ENCODE measurements at regions not wholly inside any gene's neighbourhood (a gene's known extent, or its start where the extent isn't known, plus 50 kb on each side); places are given as distances from the start of the nearest gene placed in this dataset.

DNA sequence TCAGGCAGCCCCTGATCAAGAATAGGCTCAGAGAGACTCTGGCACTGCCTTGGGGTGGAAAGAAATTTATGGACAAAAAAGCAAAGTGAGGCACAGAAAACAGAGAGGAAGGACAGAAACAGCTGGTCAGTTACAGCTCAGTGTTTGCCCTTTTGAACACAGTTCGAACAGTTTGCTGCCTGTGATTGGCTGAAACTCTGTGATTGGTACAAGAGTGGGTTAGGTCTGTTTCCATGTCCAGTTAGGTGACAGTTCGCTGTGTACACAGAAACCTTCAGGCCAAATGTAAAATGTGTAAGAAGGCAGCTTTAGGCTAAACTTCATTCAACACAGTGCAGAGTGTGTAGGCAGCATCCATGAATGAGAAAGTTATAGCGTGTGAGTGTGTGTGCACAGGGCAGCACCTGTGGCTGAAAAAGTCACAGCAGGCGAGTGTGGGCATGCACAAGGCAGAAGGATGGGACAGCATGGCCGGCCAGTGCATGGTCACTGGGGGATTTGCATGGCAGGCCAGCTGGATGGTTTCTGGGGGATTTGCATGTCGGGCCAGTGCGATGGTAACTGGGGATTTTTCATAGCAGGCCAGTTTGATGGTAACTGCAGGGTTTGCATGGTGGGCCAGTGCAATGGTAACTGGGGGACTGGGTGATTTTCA lies 75.4 kb upstream of the FRMD1 start:
- Histone ChIP-seq H3K27me3 (ENCODE audit: control insufficient read depth, extremely low read depth, insufficient read depth, low read length) (peaks cover 7% of the 10 kb centered on the region), H3K4me1 (ENCODE audit: control insufficient read depth, extremely low read depth, insufficient read depth, low read length) (peaks cover 8% of the 10 kb centered on the region), H3K4me2 (ENCODE audit: control insufficient read depth, extremely low read depth, insufficient read depth, low read depth, low read length) (no peak overlapping the region), H3K9me3 (ENCODE audit: control insufficient read depth, low read depth, low read length) (no peaks in the 10 kb centered on the region), H3K27ac (ENCODE audit: control insufficient read depth, insufficient read depth, low read length) (no peak overlapping the region), H3K4me3 (ENCODE audit: control insufficient read depth in 2 of 3, extremely low read depth in 1 of 3, insufficient read depth in 2 of 3, low read depth in 1 of 3, low read length in 3 of 3) (no peak overlapping the region), H2AFZ (ENCODE audit: control insufficient read depth, low read length) (no peak overlapping the region), H3K79me2 (ENCODE audit: control insufficient read depth, insufficient read depth, low read length) (no peaks in the 10 kb centered on the region), H3K9me1 (ENCODE audit: control insufficient read depth, extremely low read depth, insufficient read depth, low read length) (no peaks in the 10 kb centered on the region), H4K20me1 (ENCODE audit: control insufficient read depth, extremely low read depth, insufficient read depth, low read length) (no peaks in the 10 kb centered on the region), H3K36me3 (ENCODE audit: control insufficient read depth in 2 of 2, extremely low read depth in 1 of 2, insufficient read depth in 2 of 2, low read length in 2 of 2) (no peaks in the 10 kb centered on the region), H3K9ac (ENCODE audit: control insufficient read depth, extremely low read depth, insufficient read depth, low read length) (no peak overlapping the region)
- DNase-seq (ENCODE audit: low read depth, low spot score) = no peak
- peak; percentile 5 for FAIRE-seq
- dilution Hi-C loops (cut with MboI; ENCODE audit: extremely low pct_ligation_motif_present, low sequenced_read_pairs) = no loop called here
- TF ChIP-seq CTCF (optimal IDR thresholded peaks at IDR 0.05 in 1 of 3, IDR thresholded peaks at IDR 0.05 in 1 of 3, conservative IDR thresholded peaks at IDR 0.05 in 1 of 3; ENCODE audit: extremely low read depth in 1 of 3, insufficient read depth in 2 of 3, low read length in 3 of 3) (no peak), EZH2 (IDR thresholded peaks at IDR 0.05; ENCODE audit: low read length) (no peak)

- H3K27ac ChIP-seq (ENCODE audit: control insufficient read depth, insufficient read depth, low read length) = no peak overlapping the region
- no peak overlapping the region for H3K9ac ChIP-seq (ENCODE audit: control insufficient read depth, extremely low read depth, insufficient read depth, low read length)
- H3K79me2 ChIP-seq (ENCODE audit: control insufficient read depth, insufficient read depth, low read length) = no peaks in the 10 kb centered on the region
- H3K36me3 ChIP-seq (ENCODE audit: control insufficient read depth in 2 of 2, extremely low read depth in 1 of 2, insufficient read depth in 2 of 2, low read length in 2 of 2) = no peaks in the 10 kb centered on the region
- no peaks in the 10 kb centered on the region for H3K9me1 ChIP-seq (ENCODE audit: control insufficient read depth, extremely low read depth, insufficient read depth, low read length)
- no peak overlapping the region for H3K4me3 ChIP-seq (ENCODE audit: control insufficient read depth in 2 of 3, extremely low read depth in 1 of 3, insufficient read depth in 2 of 3, low read depth in 1 of 3, low read length in 3 of 3)
- DNase-seq (ENCODE audit: low read depth, low spot score) = no peak
- H3K9me3 ChIP-seq (ENCODE audit: control insufficient read depth, low read depth, low read length) = no peaks in the 10 kb centered on the region
- no peak for FAIRE-seq
- no peak for TF ChIP-seq CTCF (optimal IDR thresholded peaks at IDR 0.05 in 1 of 3, IDR thresholded peaks at IDR 0.05 in 1 of 3, conservative IDR thresholded peaks at IDR 0.05 in 1 of 3; ENCODE audit: extremely low read depth in 1 of 3, insufficient read depth in 2 of 3, low read length in 3 of 3)
- no peak for TF ChIP-seq EZH2 (IDR thresholded peaks at IDR 0.05; ENCODE audit: low read length)
- H3K4me2 ChIP-seq (ENCODE audit: control insufficient read depth, extremely low read depth, insufficient read depth, low read depth, low read length) = no peak overlapping the region
- H3K27me3 ChIP-seq (ENCODE audit: control insufficient read depth, extremely low read depth, insufficient read depth, low read length) = peaks cover 4% of the 10 kb centered on the region
- no peak overlapping the region for H2AFZ ChIP-seq (ENCODE audit: control insufficient read depth, low read length)
- H4K20me1 ChIP-seq (ENCODE audit: control insufficient read depth, extremely low read depth, insufficient read depth, low read length) = no peaks in the 10 kb centered on the region
- peaks cover 8% of the 10 kb centered on the region for H3K4me1 ChIP-seq (ENCODE audit: control insufficient read depth, extremely low read depth, insufficient read depth, low read length)
- dilution Hi-C loops (cut with MboI; ENCODE audit: extremely low pct_ligation_motif_present, low sequenced_read_pairs) = no loop called here
These were observed 74.5 kb upstream of the FRMD1 start for GRCh38 chr6:168153553-168153952.
